Ishikawa (cell line): ENCODE measurements at regions not wholly inside any gene's neighbourhood (a gene's known extent, or its start where the extent isn't known, plus 50 kb on each side); places are given as distances from the start of the nearest gene placed in this dataset.

ENCODE experiments used
- CEBPB ChIP-seq: IDR thresholded peaks from 2 replicates; pipeline ENCODE4 v1.6.1; 2012
- CREB1 ChIP-seq: IDR thresholded peaks from 2 replicates; pipeline ENCODE4 v1.6.1; 2012; ENCODE audit warnings: low read depth
- EGR1 ChIP-seq: IDR thresholded peaks from 2 replicates; pipeline ENCODE4 v1.6.1; 2012
- EP300 ChIP-seq: IDR thresholded peaks from 2 replicates; pipeline ENCODE4 v1.6.1; 2012; ENCODE audit warnings: borderline replicate concordance
- FOXM1 ChIP-seq: IDR thresholded peaks from 2 replicates; pipeline ENCODE4 v1.6.1; 2012; ENCODE audit warnings: low read depth, borderline replicate concordance
- RAD21 ChIP-seq: IDR thresholded peaks from 2 replicates; pipeline ENCODE4 v1.6.1; 2012; ENCODE audit warnings: low read depth
- TAF1 ChIP-seq: IDR thresholded peaks from 2 replicates; pipeline ENCODE4 v1.6.1; 2012; ENCODE audit warnings: low read depth, mild to moderate bottlenecking
- TEAD4 ChIP-seq: IDR thresholded peaks from 2 replicates; pipeline ENCODE4 v1.6.1; 2012
- ZBTB7A ChIP-seq: IDR thresholded peaks from 2 replicates; pipeline ENCODE4 v1.6.1; 2012; ENCODE audit warnings: low read depth
- TF ChIP-seq, protein P1 (sequence below): IDR thresholded peaks from 2 replicates; pipeline ENCODE4 v1.6.1; 2012; ENCODE audit warnings: low read depth, mild to moderate bottlenecking
- TF ChIP-seq, protein P2 (sequence below): IDR thresholded peaks from 2 replicates; pipeline ENCODE4 v1.6.1; 2012
- TF ChIP-seq, protein P3 (sequence below): IDR thresholded peaks from 2 replicates; pipeline ENCODE4 v1.6.1; 2012

DNA sequence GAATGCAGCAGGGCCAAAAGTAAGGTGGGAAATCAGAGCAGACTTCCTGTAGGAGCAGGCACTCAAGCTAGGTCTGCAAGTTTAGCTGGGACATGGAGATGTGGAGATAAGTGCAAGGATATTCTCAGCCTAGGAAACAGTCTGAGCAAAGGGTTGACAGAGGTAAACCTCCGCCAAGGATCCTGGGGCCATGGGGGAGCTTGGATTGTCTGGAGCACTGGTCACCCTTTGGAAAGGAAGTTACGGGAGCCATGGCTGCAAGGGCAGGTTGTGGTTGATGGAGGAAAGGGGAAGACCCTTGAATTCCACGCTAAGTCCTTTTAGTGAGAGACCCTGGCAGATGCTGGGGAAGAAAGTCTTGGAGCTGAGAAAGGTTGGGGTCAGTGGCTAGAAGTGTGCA is 150.9 kb downstream of the PTPRU start:
- no peak for TF ChIP-seq TAF1
- no peak for TF ChIP-seq EP300
- TF ChIP-seq CEBPB = no peak
- TF ChIP-seq, protein P1, sequence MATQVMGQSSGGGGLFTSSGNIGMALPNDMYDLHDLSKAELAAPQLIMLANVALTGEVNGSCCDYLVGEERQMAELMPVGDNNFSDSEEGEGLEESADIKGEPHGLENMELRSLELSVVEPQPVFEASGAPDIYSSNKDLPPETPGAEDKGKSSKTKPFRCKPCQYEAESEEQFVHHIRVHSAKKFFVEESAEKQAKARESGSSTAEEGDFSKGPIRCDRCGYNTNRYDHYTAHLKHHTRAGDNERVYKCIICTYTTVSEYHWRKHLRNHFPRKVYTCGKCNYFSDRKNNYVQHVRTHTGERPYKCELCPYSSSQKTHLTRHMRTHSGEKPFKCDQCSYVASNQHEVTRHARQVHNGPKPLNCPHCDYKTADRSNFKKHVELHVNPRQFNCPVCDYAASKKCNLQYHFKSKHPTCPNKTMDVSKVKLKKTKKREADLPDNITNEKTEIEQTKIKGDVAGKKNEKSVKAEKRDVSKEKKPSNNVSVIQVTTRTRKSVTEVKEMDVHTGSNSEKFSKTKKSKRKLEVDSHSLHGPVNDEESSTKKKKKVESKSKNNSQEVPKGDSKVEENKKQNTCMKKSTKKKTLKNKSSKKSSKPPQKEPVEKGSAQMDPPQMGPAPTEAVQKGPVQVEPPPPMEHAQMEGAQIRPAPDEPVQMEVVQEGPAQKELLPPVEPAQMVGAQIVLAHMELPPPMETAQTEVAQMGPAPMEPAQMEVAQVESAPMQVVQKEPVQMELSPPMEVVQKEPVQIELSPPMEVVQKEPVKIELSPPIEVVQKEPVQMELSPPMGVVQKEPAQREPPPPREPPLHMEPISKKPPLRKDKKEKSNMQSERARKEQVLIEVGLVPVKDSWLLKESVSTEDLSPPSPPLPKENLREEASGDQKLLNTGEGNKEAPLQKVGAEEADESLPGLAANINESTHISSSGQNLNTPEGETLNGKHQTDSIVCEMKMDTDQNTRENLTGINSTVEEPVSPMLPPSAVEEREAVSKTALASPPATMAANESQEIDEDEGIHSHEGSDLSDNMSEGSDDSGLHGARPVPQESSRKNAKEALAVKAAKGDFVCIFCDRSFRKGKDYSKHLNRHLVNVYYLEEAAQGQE = no peak
- TF ChIP-seq EGR1 = no peak
- TF ChIP-seq ZBTB7A = no peak
- TF ChIP-seq RAD21 = no peak
- TF ChIP-seq TEAD4 = no peak
- TF ChIP-seq CREB1 = no peak
- TF ChIP-seq, protein P2, sequence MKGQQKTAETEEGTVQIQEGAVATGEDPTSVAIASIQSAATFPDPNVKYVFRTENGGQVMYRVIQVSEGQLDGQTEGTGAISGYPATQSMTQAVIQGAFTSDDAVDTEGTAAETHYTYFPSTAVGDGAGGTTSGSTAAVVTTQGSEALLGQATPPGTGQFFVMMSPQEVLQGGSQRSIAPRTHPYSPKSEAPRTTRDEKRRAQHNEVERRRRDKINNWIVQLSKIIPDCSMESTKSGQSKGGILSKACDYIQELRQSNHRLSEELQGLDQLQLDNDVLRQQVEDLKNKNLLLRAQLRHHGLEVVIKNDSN = no peak
- no peak for TF ChIP-seq FOXM1
- TF ChIP-seq, protein P3, sequence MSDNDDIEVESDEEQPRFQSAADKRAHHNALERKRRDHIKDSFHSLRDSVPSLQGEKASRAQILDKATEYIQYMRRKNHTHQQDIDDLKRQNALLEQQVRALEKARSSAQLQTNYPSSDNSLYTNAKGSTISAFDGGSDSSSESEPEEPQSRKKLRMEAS = no peak
